GM12878 (cell line): ENCODE measurements at regions not wholly inside any gene's neighbourhood (a gene's known extent, or its start where the extent isn't known, plus 50 kb on each side); places are given as distances from the start of the nearest gene placed in this dataset.

Experiments used
- CREM ChIP-seq: IDR thresholded peaks from 2 replicates; pipeline ENCODE4 v1.6.1; 2014; ENCODE audit warnings: antibody characterized with exemption, low read depth
- YY1 ChIP-seq: IDR thresholded peaks from 2 replicates; pipeline ENCODE4 v1.6.1; 2011; ENCODE audit warnings: low read depth, mild to moderate bottlenecking, low read length
- TF ChIP-seq, protein P1 (sequence below), 3 experiments: IDR thresholded peaks in 2 of 3; conservative IDR thresholded peaks in 1 of 3; 2 replicates each; pipeline ENCODE4 v1.5.1; 2011; ENCODE audit warnings: low read depth in 3 of 3, low read length in 3 of 3, mild to moderate bottlenecking in 3 of 3, control low read depth in 2 of 3, moderate library complexity in 2 of 3, inconsistent platforms in 1 of 3, mixed read lengths in 1 of 3; ENCODE audit not compliant: control insufficient read depth in 2 of 3, insufficient read depth in 1 of 3; ENCODE audit errors: extremely low read depth in 1 of 3

DNA sequence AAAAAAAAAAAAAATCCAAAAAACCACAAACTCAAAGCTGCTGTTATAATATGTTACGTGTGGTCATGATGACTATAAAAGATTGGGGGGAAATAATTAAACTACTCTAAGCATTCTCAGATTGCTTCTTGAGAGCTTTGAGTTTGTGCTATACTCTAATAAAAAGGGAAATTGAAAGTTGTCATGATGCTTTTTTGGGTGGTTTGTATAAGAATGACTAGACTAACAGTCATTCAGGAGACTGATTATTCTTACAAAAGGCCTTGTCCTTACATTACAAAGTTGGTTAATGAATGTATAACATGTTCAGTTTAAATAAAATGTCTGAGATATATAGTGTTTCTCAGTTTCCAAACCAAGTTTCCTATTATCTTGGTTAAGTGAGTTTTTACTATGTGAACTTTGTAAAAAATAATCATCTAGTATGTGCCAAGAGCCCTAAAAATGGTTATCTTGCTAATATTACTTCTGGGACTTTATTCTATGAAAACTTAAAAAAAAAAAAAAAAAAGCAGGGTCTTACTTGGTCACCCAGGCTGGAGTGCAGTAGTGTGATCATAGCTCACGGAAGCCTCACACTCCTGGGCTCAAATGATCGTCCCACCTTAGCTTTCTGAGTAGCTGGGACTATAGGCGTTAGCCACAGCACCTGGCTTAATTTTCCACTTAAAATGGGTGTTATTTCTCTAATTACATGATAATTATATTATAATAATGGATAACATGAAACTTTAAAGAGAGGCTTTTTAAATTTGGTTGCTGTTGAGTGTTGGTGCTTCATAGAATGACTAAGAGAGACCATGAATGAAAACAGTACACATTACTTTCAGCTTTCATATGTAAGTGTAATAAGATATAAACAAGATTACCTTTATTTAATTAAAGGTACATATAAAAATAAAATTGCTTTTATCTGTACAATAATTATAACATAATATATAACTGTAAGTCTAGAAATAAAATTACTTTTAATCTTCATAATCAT is 459.6 kb upstream of the RGS6 start:
- TF ChIP-seq, protein P1, sequence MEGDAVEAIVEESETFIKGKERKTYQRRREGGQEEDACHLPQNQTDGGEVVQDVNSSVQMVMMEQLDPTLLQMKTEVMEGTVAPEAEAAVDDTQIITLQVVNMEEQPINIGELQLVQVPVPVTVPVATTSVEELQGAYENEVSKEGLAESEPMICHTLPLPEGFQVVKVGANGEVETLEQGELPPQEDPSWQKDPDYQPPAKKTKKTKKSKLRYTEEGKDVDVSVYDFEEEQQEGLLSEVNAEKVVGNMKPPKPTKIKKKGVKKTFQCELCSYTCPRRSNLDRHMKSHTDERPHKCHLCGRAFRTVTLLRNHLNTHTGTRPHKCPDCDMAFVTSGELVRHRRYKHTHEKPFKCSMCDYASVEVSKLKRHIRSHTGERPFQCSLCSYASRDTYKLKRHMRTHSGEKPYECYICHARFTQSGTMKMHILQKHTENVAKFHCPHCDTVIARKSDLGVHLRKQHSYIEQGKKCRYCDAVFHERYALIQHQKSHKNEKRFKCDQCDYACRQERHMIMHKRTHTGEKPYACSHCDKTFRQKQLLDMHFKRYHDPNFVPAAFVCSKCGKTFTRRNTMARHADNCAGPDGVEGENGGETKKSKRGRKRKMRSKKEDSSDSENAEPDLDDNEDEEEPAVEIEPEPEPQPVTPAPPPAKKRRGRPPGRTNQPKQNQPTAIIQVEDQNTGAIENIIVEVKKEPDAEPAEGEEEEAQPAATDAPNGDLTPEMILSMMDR (IDR thresholded peaks at IDR 0.05 in 2 of 3, conservative IDR thresholded peaks at IDR 0.05 in 1 of 3; ENCODE audit: control insufficient read depth in 2 of 3, extremely low read depth in 1 of 3, insufficient read depth in 1 of 3, low read depth in 3 of 3, low read length in 3 of 3): no peak
- TF ChIP-seq YY1: no peak
- peak; percentile 64 for TF ChIP-seq CREM
